K562 (cell line): ENCODE measurements at regions not wholly inside any gene's neighbourhood (a gene's known extent, or its start where the extent isn't known, plus 50 kb on each side); places are given as distances from the start of the nearest gene placed in this dataset.
A peak's percentile ranks its signal among the peaks of the same experiment; 100 is the strongest.

Experiments
- ATAC-seq: fragments of 200-7000 bp; cut with Tn5 transposase; 3 replicates; pipeline ENCODE4 v1.9.1; 2020; ENCODE audit warnings: moderate library complexity
- BruUV-seq: library from RNA; stranded (reverse); fragments of 400-500 nt; replicated peaks from 2 replicates; lab custom pipeline; 2021; lab: Mats Ljungman, UMichigan
- CTCF ChIA-PET: fragments of 300-600 bp; formaldehyde crosslinking; extraction: SDS; loops from one replicate; lab custom pipeline; 2021; ENCODE audit warnings: low intra/inter-chr PET ratio; lab: Yijun Ruan, JAX
- POLR2A ChIA-PET: fragments of 300-600, 350-650 bp; sonication (Branson Sonifier 250); formaldehyde crosslinking; extraction: SDS; loops from one replicate; lab custom pipeline; 2021; ENCODE audit warnings: antibody characterized with exemption, inconsistent platforms; lab: Yijun Ruan, JAX
- DNase-seq, 4 experiments: peaks; one replicate each; pipeline versions ENCODE4 v3.0.0 to v3.0.0-alpha.2; 2011 to 2018; ENCODE audit warnings: low spot score in 3 of 4, mixed read lengths in 3 of 4; ENCODE audit errors: extremely low read depth in 1 of 4
- FAIRE-seq: peaks from 2 replicates; lab custom pipeline; 2011; peaks lifted over from hg19 to GRCh38; lab: Jason Lieb, UNC
- H2AFZ ChIP-seq: 2 replicates; pipeline ENCODE4 v1.6.0; 2011; ENCODE audit warnings: low read depth, low read length, control low read depth, inconsistent platforms
- H3K27ac ChIP-seq: fragments of 200-600 bp; 3 replicates; pipeline ENCODE4 v1.8.0; 2011; ENCODE audit warnings: low read depth, mild to moderate bottlenecking, control low read depth, inconsistent platforms, low read length, moderate library complexity, mixed read lengths; ENCODE audit errors: extremely low read depth
- H3K27me3 ChIP-seq, 2 experiments: fragments of 300-600 bp in 1 of 2; 2 replicates in 1 of 2; 3 replicates in 1 of 2; pipeline versions ENCODE4 v1.6.0 to v1.8.0; 2011; ENCODE audit warnings: inconsistent platforms in 2 of 2, low read length in 2 of 2, mild to moderate bottlenecking in 1 of 2, mixed read lengths in 1 of 2, moderate library complexity in 1 of 2; ENCODE audit not compliant: control insufficient read depth in 2 of 2, insufficient read depth in 2 of 2
- H3K36me3 ChIP-seq: fragments of 300-600 bp; 3 replicates; pipeline ENCODE4 v1.8.0; 2011; ENCODE audit warnings: mild to moderate bottlenecking, low read length, inconsistent platforms; ENCODE audit not compliant: control insufficient read depth, insufficient read depth
- H3K4me1 ChIP-seq, 2 experiments: fragments of 200-600 bp in 1 of 2; replicated peaks in 1 of 2; 2 replicates in 1 of 2; 3 replicates in 1 of 2; pipeline versions ENCODE4 v1.5.1 to v1.8.0; 2011; ENCODE audit warnings: inconsistent platforms in 2 of 2, low read length in 2 of 2, mild to moderate bottlenecking in 1 of 2, mixed read lengths in 1 of 2, moderate library complexity in 1 of 2; ENCODE audit not compliant: control insufficient read depth in 2 of 2, insufficient read depth in 2 of 2
- H3K4me2 ChIP-seq: 2 replicates; pipeline ENCODE4 v1.6.1; 2011; ENCODE audit warnings: low read length, control low read depth, inconsistent platforms, mixed read lengths; ENCODE audit not compliant: insufficient read depth
- H3K4me3 ChIP-seq: fragments of 200-600 bp; sonication (generic), shearing (Covaris generic); 2 replicates; pipeline ENCODE4 v1.5.1; 2016; ENCODE audit warnings: control low read depth, inconsistent platforms
- H3K79me2 ChIP-seq: fragments of 200-600 bp; 3 replicates; pipeline ENCODE4 v1.8.0; 2011; ENCODE audit warnings: low read length, inconsistent platforms; ENCODE audit not compliant: control insufficient read depth, insufficient read depth
- H3K9ac ChIP-seq, 2 experiments: 2 replicates each; pipeline versions ENCODE4 v1.6.0 to v1.6.1; 2011; ENCODE audit warnings: low read depth in 2 of 2, low read length in 2 of 2, control low read depth in 1 of 2, inconsistent platforms in 1 of 2, mild to moderate bottlenecking in 1 of 2, mixed read lengths in 1 of 2; ENCODE audit not compliant: insufficient read depth in 1 of 2
- H3K9me1 ChIP-seq: one replicate; pipeline ENCODE4 v1.6.0; 2011; ENCODE audit warnings: inconsistent platforms, mild to moderate bottlenecking, low read length, moderate library complexity; ENCODE audit not compliant: control insufficient read depth, insufficient read depth
- H3K9me3 ChIP-seq: replicated peaks from 2 replicates; pipeline ENCODE4 v1.5.1; 2011; ENCODE audit warnings: low read depth, low read length, inconsistent platforms; ENCODE audit not compliant: control insufficient read depth, insufficient read depth
- H4K20me1 ChIP-seq: replicated peaks from 2 replicates; pipeline ENCODE4 v1.6.1; 2011; ENCODE audit warnings: low read length, inconsistent platforms, mixed read lengths; ENCODE audit not compliant: control insufficient read depth, insufficient read depth
- ATF1 ChIP-seq, 2 experiments: fragments of 450-650 bp in 1 of 2; IDR thresholded peaks; 2 replicates each; pipeline ENCODE4 v1.6.1; 2016; ENCODE audit warnings: missing compliant biosample characterization in 1 of 2, missing genetic modification characterization in 1 of 2
- CHD2 ChIP-seq: IDR thresholded peaks from 2 replicates; pipeline ENCODE4 v1.6.1; 2011; ENCODE audit warnings: low read depth, low read length
- ELF4 ChIP-seq: fragments of 450-650 bp; formaldehyde crosslinking; IDR thresholded peaks from 2 replicates; pipeline ENCODE4 v1.4.0; 2022; ENCODE audit warnings: missing genetic modification characterization
- GABPB1 ChIP-seq: sonication (generic); formaldehyde crosslinking; IDR thresholded peaks from 2 replicates; pipeline ENCODE4 v1.8.0; 2022; ENCODE audit warnings: mild to moderate bottlenecking, missing genetic modification reagents
- GATA2 ChIP-seq: sonication (generic); formaldehyde crosslinking; IDR thresholded peaks from 2 replicates; pipeline ENCODE4 v1.4.0; 2020; ENCODE audit warnings: mild to moderate bottlenecking, missing genetic modification reagents
- HCFC1 ChIP-seq: IDR thresholded peaks from 2 replicates; pipeline ENCODE4 v1.6.1; 2012; ENCODE audit warnings: low read depth, low read length, improper control_type of control experiment
- KDM5B ChIP-seq: fragments of 200-600 bp; sonication (generic); IDR thresholded peaks from 2 replicates; pipeline ENCODE4 v1.6.1; 2012; ENCODE audit warnings: low read depth, mild to moderate bottlenecking, moderate library complexity, low read length, control low read depth, inconsistent platforms; ENCODE audit not compliant: insufficient replicate concordance
- MAFF ChIP-seq: IDR thresholded peaks from 2 replicates; pipeline ENCODE4 v1.6.1; 2012; ENCODE audit warnings: low read length, improper control_type of control experiment
- SMAD2 ChIP-seq: fragments of 150-350 bp; IDR thresholded peaks from 2 replicates; pipeline ENCODE4 v1.6.1; 2014; ENCODE audit warnings: low read depth, mild to moderate bottlenecking, low read length
- XRCC4 ChIP-seq: IDR thresholded peaks from one replicate; pipeline ENCODE4 v1.6.1; 2011; ENCODE audit not compliant: insufficient read depth, insufficient read length; ENCODE audit errors: extremely low read depth
- XRCC5 ChIP-seq: fragments of 200-400 bp; formaldehyde crosslinking; IDR thresholded peaks from 2 replicates; pipeline ENCODE4 v1.6.1; 2017; ENCODE audit warnings: low read depth, mild to moderate bottlenecking, low read length
- ZNF3 ChIP-seq: fragments of 250-450 bp; sonication (Bioruptor Pico); IDR thresholded peaks from 2 replicates; pipeline ENCODE4 v1.5.0; 2021; ENCODE audit warnings: mild to moderate bottlenecking, moderate library complexity
- ZNF408 ChIP-seq: fragments of 250-450 bp; sonication (Bioruptor Pico); IDR thresholded peaks from 2 replicates; pipeline ENCODE4 v1.4.0; 2020; ENCODE audit warnings: low read depth, mild to moderate bottlenecking, moderate library complexity
- ZNF507 ChIP-seq: conservative IDR thresholded peaks from 2 replicates; pipeline ENCODE4 v1.6.1; 2017; ENCODE audit warnings: missing genetic modification characterization, missing compliant biosample characterization
- WGBS: fragments of 100-300 bp; shearing (Covaris generic); methylation state at CpG from one replicate; pipeline ENCODE4 v1.1.6; 2016; ENCODE audit warnings: low coverage, mixed read lengths; ENCODE audit not compliant: insufficient coverage; ENCODE audit errors: missing lambda C conversion rate; 5-methylcytosine and 5-hydroxymethylcytosine counted together
- in situ Hi-C: fragments of 300-500 bp; cut with MboI; formaldehyde crosslinking; loops from 4 replicates; pipeline ENCODE4 v1.15.0; 2018; ENCODE audit warnings: inconsistent platforms, mixed read lengths
- intact Hi-C: fragments of 100-400 bp; cut with micrococcal nuclease; formaldehyde crosslinking; loops from 2 replicates; pipeline ENCODE4 v1.14.2; 2022
- TF ChIP-seq, protein P1 (sequence below): sonication (generic); formaldehyde crosslinking; IDR thresholded peaks from 2 replicates; pipeline ENCODE4 v1.8.1; 2022; ENCODE audit warnings: missing genetic modification reagents
- TF ChIP-seq, protein P2 (sequence below): fragments of 200-400 bp; formaldehyde crosslinking; IDR thresholded peaks from 2 replicates; pipeline ENCODE4 v1.6.1; 2017; ENCODE audit warnings: mild to moderate bottlenecking, low read depth, low read length, moderate library complexity
- TF ChIP-seq, protein P3 (sequence below): fragments of 450-650 bp; conservative IDR thresholded peaks from 2 replicates; pipeline ENCODE4 v1.6.1; 2016; ENCODE audit warnings: missing genetic modification characterization, low read depth, mild to moderate bottlenecking, missing compliant biosample characterization, moderate library complexity

DNA sequence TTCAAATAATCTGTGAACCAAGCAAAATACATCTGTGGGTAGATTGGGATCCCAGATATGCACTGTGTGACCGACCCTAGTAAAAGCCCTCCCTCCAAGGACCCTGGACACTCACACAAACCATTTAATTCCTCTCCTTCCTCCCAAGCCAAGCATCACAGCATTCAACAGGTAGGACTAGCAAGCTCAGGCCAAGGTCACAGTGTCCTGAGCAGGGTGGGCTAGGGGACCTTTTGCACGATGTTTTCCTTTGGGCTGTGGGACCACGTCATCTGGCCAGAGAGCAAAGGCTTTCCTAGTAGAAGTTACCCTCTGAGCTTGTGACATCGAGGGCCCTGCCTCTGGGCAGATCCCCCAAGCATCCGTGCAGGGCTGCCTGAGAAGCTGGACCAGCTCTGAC, 297.6 kb upstream of the ZNF507 start (continued):
- TF ChIP-seq XRCC4 = no peak
- TF ChIP-seq, all 486 proteins: peak for 0

DNA sequence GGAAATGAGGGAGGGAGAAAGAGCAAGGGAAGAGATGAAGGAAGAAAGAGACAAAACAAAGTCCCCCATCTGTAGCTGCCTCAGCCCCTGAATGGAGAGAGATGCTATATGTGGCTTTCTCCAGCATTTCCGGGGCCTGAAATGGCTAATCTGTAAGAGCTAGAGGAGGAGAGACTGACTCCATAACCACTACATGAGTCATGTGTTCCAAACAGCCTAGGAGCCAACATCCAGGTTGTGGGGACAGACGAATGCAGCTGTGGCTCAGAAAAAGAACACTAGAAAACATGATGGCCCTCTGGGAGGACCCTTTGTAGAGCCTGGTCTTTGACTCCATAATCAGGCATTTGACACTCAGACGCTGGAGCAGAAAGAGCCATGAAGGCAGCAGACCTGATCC, 292.0 kb upstream of the ZNF507 start:
- intact Hi-C loops = no loop called here
- TF ChIP-seq SMAD2 (no peak), ZNF408 (CRISPR knock-in tag) (no peak), ZNF507 (tag) (no peak), HCFC1 (no peak), GABPB1 (CRISPR knock-in tag) (no peak), CHD2 (no peak), ZNF3 (CRISPR knock-in tag) (no peak), ATF1 (CRISPR knock-in tag; IDR thresholded peaks at IDR 0.05) (no peak), ATF1 (tag; IDR thresholded peaks at IDR 0.05) (no peak), XRCC5 (no peak), ELF4 (no peak), GATA2 (no peak), KDM5B (no peak), MAFF (no peak)
- TF ChIP-seq, protein P1, sequence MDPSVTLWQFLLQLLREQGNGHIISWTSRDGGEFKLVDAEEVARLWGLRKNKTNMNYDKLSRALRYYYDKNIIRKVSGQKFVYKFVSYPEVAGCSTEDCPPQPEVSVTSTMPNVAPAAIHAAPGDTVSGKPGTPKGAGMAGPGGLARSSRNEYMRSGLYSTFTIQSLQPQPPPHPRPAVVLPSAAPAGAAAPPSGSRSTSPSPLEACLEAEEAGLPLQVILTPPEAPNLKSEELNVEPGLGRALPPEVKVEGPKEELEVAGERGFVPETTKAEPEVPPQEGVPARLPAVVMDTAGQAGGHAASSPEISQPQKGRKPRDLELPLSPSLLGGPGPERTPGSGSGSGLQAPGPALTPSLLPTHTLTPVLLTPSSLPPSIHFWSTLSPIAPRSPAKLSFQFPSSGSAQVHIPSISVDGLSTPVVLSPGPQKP (CRISPR knock-in tag) = no peak
- TF ChIP-seq, protein P2, sequence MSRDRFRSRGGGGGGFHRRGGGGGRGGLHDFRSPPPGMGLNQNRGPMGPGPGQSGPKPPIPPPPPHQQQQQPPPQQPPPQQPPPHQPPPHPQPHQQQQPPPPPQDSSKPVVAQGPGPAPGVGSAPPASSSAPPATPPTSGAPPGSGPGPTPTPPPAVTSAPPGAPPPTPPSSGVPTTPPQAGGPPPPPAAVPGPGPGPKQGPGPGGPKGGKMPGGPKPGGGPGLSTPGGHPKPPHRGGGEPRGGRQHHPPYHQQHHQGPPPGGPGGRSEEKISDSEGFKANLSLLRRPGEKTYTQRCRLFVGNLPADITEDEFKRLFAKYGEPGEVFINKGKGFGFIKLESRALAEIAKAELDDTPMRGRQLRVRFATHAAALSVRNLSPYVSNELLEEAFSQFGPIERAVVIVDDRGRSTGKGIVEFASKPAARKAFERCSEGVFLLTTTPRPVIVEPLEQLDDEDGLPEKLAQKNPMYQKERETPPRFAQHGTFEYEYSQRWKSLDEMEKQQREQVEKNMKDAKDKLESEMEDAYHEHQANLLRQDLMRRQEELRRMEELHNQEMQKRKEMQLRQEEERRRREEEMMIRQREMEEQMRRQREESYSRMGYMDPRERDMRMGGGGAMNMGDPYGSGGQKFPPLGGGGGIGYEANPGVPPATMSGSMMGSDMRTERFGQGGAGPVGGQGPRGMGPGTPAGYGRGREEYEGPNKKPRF = no peak
- TF ChIP-seq, protein P3, sequence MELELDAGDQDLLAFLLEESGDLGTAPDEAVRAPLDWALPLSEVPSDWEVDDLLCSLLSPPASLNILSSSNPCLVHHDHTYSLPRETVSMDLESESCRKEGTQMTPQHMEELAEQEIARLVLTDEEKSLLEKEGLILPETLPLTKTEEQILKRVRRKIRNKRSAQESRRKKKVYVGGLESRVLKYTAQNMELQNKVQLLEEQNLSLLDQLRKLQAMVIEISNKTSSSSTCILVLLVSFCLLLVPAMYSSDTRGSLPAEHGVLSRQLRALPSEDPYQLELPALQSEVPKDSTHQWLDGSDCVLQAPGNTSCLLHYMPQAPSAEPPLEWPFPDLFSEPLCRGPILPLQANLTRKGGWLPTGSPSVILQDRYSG (tag) = no peak

More for the DNA sequence above, 292.0 kb upstream of the ZNF507 start:
- ChIA-PET CTCF (no interaction called here), POLR2A (interaction anchor here (0.6 kb wide), 2 partner anchors 8 to 457 kb away, joined by 3 read pairs; no protein-coding TSS in a partner anchor)
- BruUV-seq = no TSS peak
- H3K27me3 ChIP-seq = no peaks in the 10 kb centered on the region
- in situ Hi-C loops = no loop called here
- 0% methylated on average over 3 of the region's 3 CpGs for WGBS
- ATAC-seq (no peak), DNase-seq (no peak), FAIRE-seq (peak; percentile 51)
- H3K27ac ChIP-seq = no peak overlapping the region
- no peak overlapping the region for H2AFZ ChIP-seq
- H3K79me2 ChIP-seq = no peaks in the 10 kb centered on the region
- H3K9me3 ChIP-seq = no peaks in the 10 kb centered on the region
- H3K4me1 ChIP-seq = no peaks in the 10 kb centered on the region
- no peak overlapping the region for H3K9ac ChIP-seq
- no peak overlapping the region for H3K4me3 ChIP-seq
- no peaks in the 10 kb centered on the region for H3K9me1 ChIP-seq
- no peaks in the 10 kb centered on the region; the same call in 1 of the 2 replicates for H4K20me1 ChIP-seq
- no peak overlapping the region for H3K4me2 ChIP-seq
- H3K36me3 ChIP-seq = no peaks in the 10 kb centered on the region
